ENCODE measurements at regions not wholly inside any gene's neighbourhood (a gene's known extent, or its start where the extent isn't known, plus 50 kb on each side); places are given as distances from the start of the nearest gene placed in this dataset.
A peak's percentile ranks its signal among the peaks of the same experiment; 100 is the strongest.

DNA sequence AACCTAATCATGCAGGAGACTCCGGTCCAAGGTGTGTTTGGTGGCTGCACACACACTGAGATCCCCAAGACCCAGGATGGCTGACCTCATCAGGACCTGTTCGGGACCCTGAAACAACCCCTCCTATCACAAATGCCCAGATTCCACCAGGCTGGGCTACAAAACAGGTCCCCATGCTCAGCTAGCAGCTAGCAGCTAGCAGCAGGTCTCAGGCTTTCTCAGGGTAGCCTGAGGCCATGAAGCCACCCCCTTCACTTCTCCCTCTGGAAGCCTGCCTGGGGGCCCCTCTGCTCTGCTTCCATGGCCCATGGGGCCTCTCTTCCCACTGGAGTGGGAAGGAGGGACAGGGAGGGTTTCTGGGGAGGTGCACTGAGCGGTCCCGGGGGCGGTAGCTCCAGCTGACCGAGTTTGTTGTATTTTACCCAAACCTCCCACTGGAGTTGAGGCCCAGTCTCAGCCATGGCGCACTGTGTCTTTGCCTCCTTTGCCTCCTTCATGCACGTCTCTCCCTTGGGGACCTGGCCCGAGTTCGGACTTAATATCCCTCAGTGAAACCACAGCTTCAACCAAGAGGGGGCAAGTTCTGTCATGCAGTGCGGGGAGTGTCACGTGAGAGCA lies 95.1 kb upstream of the GPR26 start:
- no peak overlapping the region for H3K4me3 ChIP-seq (replicated peaks; ENCODE audit: low read depth, low read length)
- TF ChIP-seq, protein P1, sequence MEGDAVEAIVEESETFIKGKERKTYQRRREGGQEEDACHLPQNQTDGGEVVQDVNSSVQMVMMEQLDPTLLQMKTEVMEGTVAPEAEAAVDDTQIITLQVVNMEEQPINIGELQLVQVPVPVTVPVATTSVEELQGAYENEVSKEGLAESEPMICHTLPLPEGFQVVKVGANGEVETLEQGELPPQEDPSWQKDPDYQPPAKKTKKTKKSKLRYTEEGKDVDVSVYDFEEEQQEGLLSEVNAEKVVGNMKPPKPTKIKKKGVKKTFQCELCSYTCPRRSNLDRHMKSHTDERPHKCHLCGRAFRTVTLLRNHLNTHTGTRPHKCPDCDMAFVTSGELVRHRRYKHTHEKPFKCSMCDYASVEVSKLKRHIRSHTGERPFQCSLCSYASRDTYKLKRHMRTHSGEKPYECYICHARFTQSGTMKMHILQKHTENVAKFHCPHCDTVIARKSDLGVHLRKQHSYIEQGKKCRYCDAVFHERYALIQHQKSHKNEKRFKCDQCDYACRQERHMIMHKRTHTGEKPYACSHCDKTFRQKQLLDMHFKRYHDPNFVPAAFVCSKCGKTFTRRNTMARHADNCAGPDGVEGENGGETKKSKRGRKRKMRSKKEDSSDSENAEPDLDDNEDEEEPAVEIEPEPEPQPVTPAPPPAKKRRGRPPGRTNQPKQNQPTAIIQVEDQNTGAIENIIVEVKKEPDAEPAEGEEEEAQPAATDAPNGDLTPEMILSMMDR (IDR thresholded peaks at IDR 0.05; ENCODE audit: low read depth, low read length, missing control alignments) = no peak
- no peak for DNase-seq (ENCODE audit: extremely low read depth, low read depth)

DNA sequence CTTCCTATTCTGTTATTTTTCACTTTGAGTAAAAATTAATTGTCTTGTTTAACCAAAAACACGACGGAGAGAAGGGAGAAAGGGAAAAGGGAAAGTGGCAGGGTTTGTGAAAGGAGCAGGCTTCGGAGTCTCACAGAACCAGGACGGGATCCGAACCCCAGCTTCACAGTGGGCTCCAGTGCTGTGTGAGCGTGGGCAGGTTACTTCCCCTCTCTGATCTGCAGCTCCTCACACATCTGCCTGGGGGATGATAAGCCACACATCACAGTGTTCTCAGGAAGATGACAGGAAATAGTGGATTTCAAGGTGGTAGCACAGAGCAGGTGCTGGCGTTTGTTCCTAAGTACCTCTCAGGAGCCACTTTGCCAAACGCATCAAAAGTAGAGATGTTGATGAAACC lies 94.2 kb upstream of the GPR26 start:
- H3K4me3 ChIP-seq (replicated peaks; ENCODE audit: low read depth, low read length) = no peak overlapping the region
- DNase-seq (ENCODE audit: extremely low read depth, low read depth) = no peak
- TF ChIP-seq, protein P1 (IDR thresholded peaks at IDR 0.05; ENCODE audit: low read depth, low read length, missing control alignments) = no peak

DNA sequence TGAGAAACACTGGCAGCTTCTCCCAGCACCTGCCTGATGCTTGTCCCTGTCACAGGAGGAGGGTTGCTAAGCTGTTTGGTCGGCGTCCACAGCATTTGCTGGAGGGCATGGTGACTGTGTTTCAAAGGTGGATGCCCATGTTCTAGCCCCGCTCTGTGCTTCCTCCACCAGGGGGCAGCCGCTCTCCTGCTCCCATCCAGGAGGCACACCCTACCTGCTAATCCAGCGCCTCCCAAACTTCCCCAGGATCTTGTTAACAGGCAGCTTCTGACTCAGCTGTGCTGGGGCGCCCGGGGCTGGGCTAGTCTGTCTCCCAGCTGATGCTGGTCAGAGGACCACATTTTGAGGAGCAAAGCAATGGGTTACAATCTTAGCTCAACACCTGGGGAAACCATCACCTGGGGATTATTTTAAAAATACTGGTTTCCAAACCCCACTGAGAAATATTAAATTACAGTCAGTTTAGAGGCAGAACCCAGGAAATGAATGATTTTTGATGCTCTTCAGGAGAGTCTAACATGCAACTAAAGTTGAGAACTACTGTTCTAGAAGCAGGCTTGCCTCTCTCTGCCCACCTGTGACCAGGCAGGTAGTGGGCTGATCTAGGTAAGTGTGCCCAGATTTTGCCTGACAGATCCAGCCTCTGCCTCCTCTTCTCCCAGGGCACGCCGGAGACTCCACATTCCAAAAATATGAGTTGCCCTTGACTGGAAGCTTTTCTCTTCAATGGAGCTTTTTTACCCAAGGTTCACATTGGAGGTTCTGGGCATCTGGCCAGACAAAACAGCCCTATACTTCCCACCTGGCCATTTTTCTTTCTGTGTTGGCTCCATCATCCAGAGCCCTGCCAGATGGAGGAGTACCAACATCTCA lies 92.7 kb upstream of the GPR26 start:
- TF ChIP-seq, protein P1 (IDR thresholded peaks at IDR 0.05; ENCODE audit: low read depth, low read length, missing control alignments) = peak; percentile 51
- no peak for DNase-seq (ENCODE audit: extremely low read depth, low read depth)
- no peak overlapping the region for H3K4me3 ChIP-seq (replicated peaks; ENCODE audit: low read depth, low read length)

DNA sequence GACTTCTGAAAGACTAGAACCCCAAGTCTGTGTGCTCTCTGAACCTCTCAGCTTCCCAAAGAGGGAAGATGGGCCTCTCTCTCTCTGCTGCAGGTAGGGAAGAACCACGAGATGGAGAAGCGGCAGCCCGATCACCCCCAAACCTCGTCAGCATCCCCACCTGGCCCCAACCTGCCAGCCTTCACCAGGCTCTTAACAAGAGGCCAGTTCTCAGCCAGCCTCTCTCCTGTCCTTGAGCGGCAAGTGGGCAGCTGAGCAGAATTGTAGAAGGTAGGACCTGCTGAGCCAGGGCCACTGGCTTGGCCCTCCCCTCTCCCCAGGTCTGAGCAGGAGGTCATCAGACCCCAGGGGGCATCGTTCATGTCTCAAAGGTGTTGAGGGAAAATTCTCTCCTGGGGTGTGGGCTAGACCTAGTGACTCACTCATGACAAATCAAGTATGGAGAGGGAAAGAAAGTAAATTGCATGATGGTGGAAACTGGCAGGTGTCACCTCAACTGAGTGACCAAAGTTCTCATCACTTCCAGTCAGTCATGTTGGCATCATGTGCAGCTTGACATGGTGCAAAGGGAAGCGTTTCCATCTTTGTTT lies 92.0 kb upstream of the GPR26 start:
- H3K4me3 ChIP-seq (replicated peaks; ENCODE audit: low read depth, low read length) = no peak overlapping the region
- no peak for DNase-seq (ENCODE audit: extremely low read depth, low read depth)
- TF ChIP-seq, protein P1 (IDR thresholded peaks at IDR 0.05; ENCODE audit: low read depth, low read length, missing control alignments) = no peak

DNA sequence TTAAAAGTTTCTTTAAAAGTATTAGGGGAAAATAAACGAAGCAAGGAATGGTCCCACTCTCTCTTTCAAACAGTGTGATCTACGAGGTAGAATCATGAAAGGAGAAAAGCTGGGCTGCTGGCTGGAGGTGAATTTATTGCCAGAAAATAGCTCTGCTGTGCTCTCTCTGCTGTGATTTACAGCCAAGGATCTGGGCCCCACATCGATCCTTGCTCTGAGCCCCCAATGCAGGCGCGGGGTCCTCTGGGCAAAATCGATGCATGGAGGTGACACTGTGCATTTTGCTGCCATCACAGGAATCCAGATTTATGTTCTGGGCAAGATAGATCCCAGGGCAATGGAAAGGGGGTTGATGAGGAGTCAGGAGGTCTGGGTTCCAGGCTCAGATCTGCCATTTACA lies 91.0 kb upstream of the GPR26 start:
- no peak for DNase-seq (ENCODE audit: extremely low read depth, low read depth)
- TF ChIP-seq, protein P1 (IDR thresholded peaks at IDR 0.05; ENCODE audit: low read depth, low read length, missing control alignments) = no peak
- H3K4me3 ChIP-seq (replicated peaks; ENCODE audit: low read depth, low read length) = no peak overlapping the region

DNA sequence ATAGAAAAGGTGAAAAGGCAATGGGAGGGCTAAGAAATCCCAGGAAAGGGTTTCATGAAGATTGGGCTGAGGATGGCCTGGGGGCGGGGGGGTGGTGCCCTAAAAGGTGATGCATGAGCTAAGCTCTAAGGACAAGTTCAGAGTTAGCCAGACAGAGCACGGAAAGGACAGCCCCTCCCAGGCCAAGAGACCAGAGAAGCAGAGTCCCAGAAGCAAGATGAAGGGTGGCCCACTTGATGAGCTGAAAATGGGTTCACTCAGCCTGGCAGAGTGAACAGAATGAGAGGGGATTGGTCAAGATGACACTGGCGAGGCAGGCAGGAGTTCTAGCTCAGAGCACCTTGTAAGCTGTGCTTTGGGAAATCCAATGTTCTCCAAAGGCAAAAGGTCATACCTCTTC lies 89.4 kb upstream of the GPR26 start:
- TF ChIP-seq, protein P1 (IDR thresholded peaks at IDR 0.05; ENCODE audit: low read depth, low read length, missing control alignments) = no peak
- no peak overlapping the region for H3K4me3 ChIP-seq (replicated peaks; ENCODE audit: low read depth, low read length)
- DNase-seq (ENCODE audit: extremely low read depth, low read depth) = no peak

All from HFF-Myc (cell line).